Right lobe of liver (tissue), 4 donors: ENCODE measurements at regions not wholly inside any gene's neighbourhood (a gene's known extent, or its start where the extent isn't known, plus 50 kb on each side); places are given as distances from the start of the nearest gene placed in this dataset.

Source experiments
- CTCF ChIP-seq, 4 donors: fragments of 200-600 bp in 3 of 4; fragments of 450-650 bp in 1 of 4; IDR thresholded peaks; one replicate each; pipeline versions ENCODE4 v1.5.1 to v1.8.0; 2016 to 2022; ENCODE audit warnings: antibody characterized with exemption in 4 of 4, mild to moderate bottlenecking in 2 of 4
- POLR2A ChIP-seq: fragments of 450-650 bp; IDR thresholded peaks from one replicate; pipeline ENCODE4 v1.6.1; 2017; ENCODE audit warnings: antibody characterized with exemption, mild to moderate bottlenecking
- donor health status: DM: no; HTN: no; CAD: no.
- donor health status: DM: no; HTN: no; CAD: no.
- donor health status: DM: no; HTN: yes; CAD: no.

- TF ChIP-seq CTCF (IDR thresholded peaks at IDR 0.05): no peak
- no peak for TF ChIP-seq POLR2A
Measured at GRCh38 chr18:8471372-8471771, 137.9 kb upstream of the RAB12 start.
